Muscle layer of duodenum (tissue), 2 donors: ENCODE measurements at regions not wholly inside any gene's neighbourhood (a gene's known extent, or its start where the extent isn't known, plus 50 kb on each side); places are given as distances from the start of the nearest gene placed in this dataset.
"Not testable (repeated sequence)": the region's sequence is repeated elsewhere in the genome, so short reads cannot be mapped to it uniquely, and the experiment has no call there.

Experiments
- H3K27ac ChIP-seq: one replicate; pipeline ENCODE4 v1.7.0; 2013; ENCODE audit warnings: mild to moderate bottlenecking, low read length
- H3K27me3 ChIP-seq: one replicate; pipeline ENCODE4 v1.7.0; 2013; ENCODE audit warnings: low read depth, mild to moderate bottlenecking, control low read depth, low read length
- H3K36me3 ChIP-seq, 2 donors: one replicate each; pipeline ENCODE4 v1.7.0; 2013; ENCODE audit warnings: low read length in 2 of 2, control low read depth in 1 of 2, mild to moderate bottlenecking in 1 of 2; ENCODE audit not compliant: insufficient read depth in 2 of 2, control insufficient read depth in 1 of 2
- H3K4me1 ChIP-seq, 2 donors: one replicate each; pipeline ENCODE4 v1.7.0; 2013; ENCODE audit warnings: low read length in 2 of 2, mild to moderate bottlenecking in 2 of 2, control low read depth in 1 of 2, moderate library complexity in 1 of 2; ENCODE audit not compliant: insufficient read depth in 2 of 2, control insufficient read depth in 1 of 2
- H3K4me3 ChIP-seq, 2 donors: one replicate each; pipeline ENCODE4 v1.7.0; 2013; ENCODE audit warnings: low read length in 2 of 2, low read depth in 1 of 2, mild to moderate bottlenecking in 1 of 2
- H3K9me3 ChIP-seq, 2 donors: one replicate each; pipeline ENCODE4 v1.7.0; 2013; ENCODE audit warnings: low read length in 2 of 2, control low read depth in 1 of 2, mild to moderate bottlenecking in 1 of 2; ENCODE audit not compliant: control insufficient read depth in 1 of 2
- donor health status: healthy.

DNA sequence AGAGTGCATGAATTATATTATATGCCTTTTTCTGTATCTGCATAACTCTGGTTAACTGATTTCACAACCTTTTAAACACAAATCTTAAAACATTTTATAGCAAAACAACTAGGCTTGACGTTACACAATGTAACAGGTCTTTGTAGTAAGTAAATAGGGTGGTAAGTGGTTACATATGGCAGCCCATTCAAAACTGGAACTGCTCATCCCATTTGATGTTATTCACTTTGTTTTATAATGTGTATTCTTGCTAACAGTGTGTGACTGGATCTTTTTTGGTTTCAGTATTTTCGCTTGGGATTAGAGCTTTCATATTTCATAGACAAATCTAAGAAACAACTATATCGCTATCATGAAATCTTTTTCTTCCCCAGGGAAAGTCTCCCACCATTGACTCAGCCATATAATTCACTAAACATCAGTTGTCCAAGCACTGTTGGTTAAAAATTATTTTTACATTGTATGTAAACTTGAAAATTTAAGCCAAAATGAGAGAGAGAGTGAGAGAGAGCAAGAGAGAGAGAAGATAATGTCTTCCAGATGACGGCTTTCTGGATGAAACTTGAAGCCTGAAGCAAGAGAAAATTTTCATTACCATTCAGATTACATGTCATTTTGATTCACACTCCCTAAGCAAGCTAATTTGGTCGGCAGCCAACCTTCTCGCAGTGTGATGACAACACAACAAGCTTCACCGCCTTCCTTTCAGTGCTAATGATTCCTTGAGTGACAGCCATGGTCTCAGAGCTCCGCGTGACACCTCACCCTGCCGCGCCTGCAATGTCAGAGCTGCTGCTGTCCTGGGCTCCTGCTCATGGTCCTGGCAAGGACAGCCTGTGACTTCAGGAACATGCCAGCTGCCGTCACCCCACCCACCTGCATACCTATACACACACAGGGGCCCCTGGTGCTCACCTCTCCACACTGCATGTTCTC lies 946.9 kb upstream of the SOX11 start:
- Histone ChIP-seq H3K9me3 (peaks cover 0 to 6% of the 10 kb centered on the region in 2 donors), H3K4me3 (no peak overlapping the region), H3K27ac (no peak overlapping the region), H3K36me3 (no peaks in the 10 kb centered on the region), H3K27me3 (no peaks in the 10 kb centered on the region), H3K4me1 (no peaks in the 10 kb centered on the region)

GRCh38 chr2:4753721-4754120 lies 938.5 kb upstream of the SOX11 start:
- H3K9me3 ChIP-seq, result no peaks in the 10 kb centered on the region
- H3K27me3 ChIP-seq, result no peaks in the 10 kb centered on the region
- no peaks in the 10 kb centered on the region for H3K36me3 ChIP-seq
- no peak overlapping the region for H3K4me3 ChIP-seq
- no peak overlapping the region for H3K27ac ChIP-seq
- no peaks in the 10 kb centered on the region for H3K4me1 ChIP-seq

- H3K9me3 ChIP-seq, result peaks cover 0 to 3% of the 10 kb centered on the region in 2 donors
- H3K36me3 ChIP-seq, result no peaks in the 10 kb centered on the region
- no peak overlapping the region for H3K27ac ChIP-seq
- no peaks in the 10 kb centered on the region for H3K4me1 ChIP-seq
- no peaks in the 10 kb centered on the region for H3K27me3 ChIP-seq
- H3K4me3 ChIP-seq, result no peak overlapping the region
Observed at GRCh38 chr2:4762951-4763376, 929.2 kb upstream of the SOX11 start.

DNA sequence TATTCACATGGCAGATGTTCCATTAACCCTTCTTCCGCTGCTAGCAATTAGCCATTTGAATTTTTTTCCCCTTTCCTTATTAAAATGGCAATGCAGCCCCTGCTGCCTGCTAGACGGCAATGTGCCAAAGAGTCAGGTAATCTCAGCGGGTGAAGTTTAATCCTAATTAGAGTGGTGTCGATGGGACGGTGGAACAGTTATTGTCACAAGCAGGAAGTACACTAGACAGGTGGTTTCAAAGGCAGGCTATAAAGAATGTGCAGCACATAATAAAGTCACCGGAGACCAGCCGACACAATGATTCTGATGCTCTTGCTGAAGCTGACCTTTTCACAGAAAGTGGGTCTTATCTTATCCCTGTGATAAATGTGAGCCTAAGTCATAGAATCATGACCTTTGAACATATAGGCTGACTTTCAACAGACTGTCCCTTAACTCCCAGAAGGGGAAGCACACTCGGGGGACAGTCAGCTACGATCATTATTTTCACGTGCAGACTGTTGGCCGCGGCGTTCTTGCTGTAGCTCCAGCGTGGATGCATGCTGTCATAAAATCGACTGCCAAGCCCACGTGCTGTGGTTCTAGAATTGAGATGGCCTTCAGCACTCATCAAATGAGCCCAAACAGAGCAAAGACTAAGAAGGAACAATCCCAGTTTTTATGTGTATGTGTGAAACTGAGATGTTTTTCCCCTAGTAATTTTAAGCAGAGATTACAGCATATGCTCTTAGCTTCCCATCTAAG lies 926.2 kb upstream of the SOX11 start:
- Histone ChIP-seq H3K4me1 (no peaks in the 10 kb centered on the region), H3K4me3 (no peak overlapping the region), H3K36me3 (no peaks in the 10 kb centered on the region), H3K9me3 (peaks cover 0 to 3% of the 10 kb centered on the region in 2 donors), H3K27me3 (no peaks in the 10 kb centered on the region), H3K27ac (no peak overlapping the region)

DNA sequence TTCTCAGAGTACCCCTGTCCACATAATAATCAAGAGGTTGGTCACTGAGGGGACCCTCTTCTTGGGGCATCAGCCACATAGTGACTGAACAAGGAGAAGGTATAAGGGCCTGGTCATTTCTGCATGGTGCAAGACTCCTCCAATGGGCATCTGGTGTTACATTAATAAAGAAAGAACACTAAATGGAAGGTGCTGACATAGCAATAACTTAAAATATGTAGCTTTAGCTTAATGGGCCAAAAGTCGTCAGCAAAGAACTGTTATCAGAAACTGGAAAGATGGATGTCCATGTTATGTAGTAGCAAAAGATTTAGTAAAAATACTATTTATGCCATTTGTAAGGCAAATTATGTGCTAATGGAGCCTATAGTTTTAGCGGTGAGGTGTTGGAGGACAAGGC lies 916.5 kb upstream of the SOX11 start:
- Histone ChIP-seq H3K27me3 (no peaks in the 10 kb centered on the region), H3K4me3 (no peak overlapping the region), H3K9me3 (no peaks in the 10 kb centered on the region), H3K4me1 (no peaks in the 10 kb centered on the region), H3K27ac (no peak overlapping the region), H3K36me3 (no peaks in the 10 kb centered on the region)

DNA sequence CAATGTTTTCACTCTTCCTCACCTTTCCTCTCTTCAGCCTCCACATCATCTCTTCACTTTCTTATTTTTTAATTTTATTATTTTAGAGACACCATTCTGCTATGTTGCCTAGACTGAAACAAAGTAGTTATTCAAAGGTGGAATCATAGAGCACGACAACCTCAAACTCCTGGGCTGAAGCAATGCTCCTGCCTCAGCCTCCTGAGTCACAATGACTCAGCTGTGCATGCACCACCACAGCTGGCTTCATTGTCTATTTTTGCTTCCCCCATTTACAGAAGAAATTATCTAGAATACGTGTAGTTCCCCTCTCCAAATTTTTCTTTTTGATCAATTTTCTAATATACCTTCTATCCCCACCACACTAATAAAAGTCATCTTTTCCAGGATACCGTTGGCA lies 911.5 kb upstream of the SOX11 start:
- Histone ChIP-seq H3K4me1 (no peaks in the 10 kb centered on the region), H3K36me3 (no peaks in the 10 kb centered on the region), H3K4me3 (no peak overlapping the region), H3K27me3 (no peaks in the 10 kb centered on the region), H3K9me3 (peaks cover 0 to 10% of the 10 kb centered on the region in 2 donors), H3K27ac (no peak overlapping the region)

DNA sequence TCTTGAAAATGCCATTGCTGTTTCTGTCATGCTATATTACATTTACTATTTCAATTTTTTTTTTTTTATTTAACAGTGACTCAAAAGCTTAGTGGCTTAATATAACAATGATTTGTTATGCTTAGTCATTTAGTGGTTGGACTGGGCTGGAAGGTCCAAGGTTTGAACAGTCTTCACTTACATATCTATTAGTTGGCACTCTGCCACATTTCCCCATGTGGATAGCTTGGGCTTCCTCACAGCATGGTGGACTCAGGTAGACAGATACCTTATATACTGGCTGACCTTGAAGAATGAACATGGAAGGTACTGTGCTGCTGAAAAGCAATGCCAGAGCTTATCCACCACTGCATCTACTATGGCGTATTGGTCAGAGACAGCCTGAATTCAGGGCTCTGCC lies 909.5 kb upstream of the SOX11 start:
- Histone ChIP-seq H3K9me3 (peaks cover 0 to 10% of the 10 kb centered on the region in 2 donors), H3K27me3 (no peaks in the 10 kb centered on the region), H3K27ac (no peak overlapping the region), H3K4me1 (no peaks in the 10 kb centered on the region), H3K36me3 (no peaks in the 10 kb centered on the region), H3K4me3 (no peak overlapping the region)

DNA sequence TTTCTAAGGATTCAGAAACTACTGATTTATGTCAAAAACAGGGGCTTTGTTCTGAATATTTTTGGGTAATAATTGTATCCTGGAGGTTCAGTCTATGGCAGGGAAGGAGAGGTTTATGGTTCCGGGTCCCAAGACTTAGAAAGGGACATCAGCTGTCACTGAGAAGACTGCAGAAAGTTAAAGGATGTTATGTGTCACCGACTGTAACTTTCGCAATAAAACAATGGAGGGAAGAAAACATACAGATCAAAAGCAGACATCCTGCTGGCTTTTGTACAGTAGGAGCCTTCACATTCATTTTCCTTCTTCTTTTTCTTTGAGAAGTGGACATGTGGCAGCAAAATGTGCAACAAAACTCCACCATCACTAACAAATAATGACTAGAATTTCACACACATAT lies 900.7 kb upstream of the SOX11 start:
- H3K27ac ChIP-seq, result no peak overlapping the region
- no peaks in the 10 kb centered on the region for H3K27me3 ChIP-seq
- no peaks in the 10 kb centered on the region for H3K36me3 ChIP-seq
- H3K4me3 ChIP-seq, result no peak overlapping the region
- H3K4me1 ChIP-seq, result no peaks in the 10 kb centered on the region
- no peaks in the 10 kb centered on the region for H3K9me3 ChIP-seq

GRCh38 chr2:4792126-4792525 lies 900.1 kb upstream of the SOX11 start:
- Histone ChIP-seq H3K27me3 (no peaks in the 10 kb centered on the region), H3K4me1 (no peaks in the 10 kb centered on the region), H3K27ac (no peak overlapping the region), H3K4me3 (no peak overlapping the region), H3K9me3 (no peaks in the 10 kb centered on the region), H3K36me3 (no peaks in the 10 kb centered on the region)

DNA sequence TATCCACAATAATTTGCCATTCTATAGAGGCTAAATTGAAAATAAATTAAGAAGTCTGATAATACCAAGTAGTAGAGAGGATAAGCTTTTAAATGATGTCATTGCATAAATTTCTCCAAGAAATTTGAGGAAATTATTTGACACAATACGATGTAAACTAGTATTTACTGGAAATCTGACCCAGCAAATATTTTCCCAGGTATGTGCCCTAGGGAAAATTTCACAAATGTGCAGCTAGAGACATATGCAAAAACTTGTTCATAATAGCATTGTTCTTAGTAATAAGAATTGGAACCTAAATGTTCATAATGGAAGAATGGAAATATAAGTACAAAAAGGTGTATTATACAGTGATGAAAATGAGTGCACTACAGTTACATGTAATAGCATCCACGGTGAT lies 888.8 kb upstream of the SOX11 start:
- Histone ChIP-seq H3K9me3 (no peaks in the 10 kb centered on the region), H3K4me1 (no peaks in the 10 kb centered on the region), H3K27me3 (no peaks in the 10 kb centered on the region), H3K27ac (no peak overlapping the region), H3K36me3 (no peaks in the 10 kb centered on the region), H3K4me3 (no peak overlapping the region)

GRCh38 chr2:4814137-4814536 lies 878.0 kb upstream of the SOX11 start:
- H3K9me3 ChIP-seq, H3K27ac ChIP-seq: not testable (repeated sequence)

More at GRCh38 chr2:4814137-4814536, 878.0 kb upstream of the SOX11 start:
- not testable (repeated sequence) for H3K27me3 ChIP-seq, H3K4me1 ChIP-seq, H3K4me3 ChIP-seq, H3K36me3 ChIP-seq
